GM10266 (cell line): ENCODE measurements at regions not wholly inside any gene's neighbourhood (a gene's known extent, or its start where the extent isn't known, plus 50 kb on each side); places are given as distances from the start of the nearest gene placed in this dataset.

Source experiments
- DNase-seq: peaks from one replicate; pipeline ENCODE4 v3.0.0; 2012; ENCODE audit errors: extremely low spot score
- TF ChIP-seq, protein P1 (sequence below): IDR thresholded peaks from 2 replicates; pipeline ENCODE4 v1.5.1; 2012; ENCODE audit warnings: mild to moderate bottlenecking, low read depth; ENCODE audit not compliant: control insufficient read depth, insufficient read depth; ENCODE audit errors: missing control alignments

DNA sequence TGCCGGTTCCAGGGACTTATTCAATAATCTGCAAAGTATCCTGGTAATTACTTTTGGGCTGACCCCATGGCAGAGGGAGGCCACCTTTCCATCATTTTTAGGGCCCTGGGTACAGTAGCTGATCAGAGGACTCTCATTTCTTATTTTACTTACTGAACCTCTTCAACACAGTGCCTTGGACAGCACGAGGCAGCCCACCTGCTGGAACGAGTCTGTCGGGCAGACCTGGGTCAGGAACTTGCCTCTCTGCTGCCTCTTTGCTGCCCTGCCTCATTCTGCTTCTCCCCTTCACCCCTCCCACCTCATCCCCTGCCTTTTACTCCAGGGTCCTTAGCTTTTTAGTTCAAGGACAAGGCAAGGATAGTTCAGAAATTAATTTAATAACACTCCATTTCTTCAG is 204.5 kb downstream of the CSNK2A3 start:
- no peak for DNase-seq
- TF ChIP-seq, protein P1, sequence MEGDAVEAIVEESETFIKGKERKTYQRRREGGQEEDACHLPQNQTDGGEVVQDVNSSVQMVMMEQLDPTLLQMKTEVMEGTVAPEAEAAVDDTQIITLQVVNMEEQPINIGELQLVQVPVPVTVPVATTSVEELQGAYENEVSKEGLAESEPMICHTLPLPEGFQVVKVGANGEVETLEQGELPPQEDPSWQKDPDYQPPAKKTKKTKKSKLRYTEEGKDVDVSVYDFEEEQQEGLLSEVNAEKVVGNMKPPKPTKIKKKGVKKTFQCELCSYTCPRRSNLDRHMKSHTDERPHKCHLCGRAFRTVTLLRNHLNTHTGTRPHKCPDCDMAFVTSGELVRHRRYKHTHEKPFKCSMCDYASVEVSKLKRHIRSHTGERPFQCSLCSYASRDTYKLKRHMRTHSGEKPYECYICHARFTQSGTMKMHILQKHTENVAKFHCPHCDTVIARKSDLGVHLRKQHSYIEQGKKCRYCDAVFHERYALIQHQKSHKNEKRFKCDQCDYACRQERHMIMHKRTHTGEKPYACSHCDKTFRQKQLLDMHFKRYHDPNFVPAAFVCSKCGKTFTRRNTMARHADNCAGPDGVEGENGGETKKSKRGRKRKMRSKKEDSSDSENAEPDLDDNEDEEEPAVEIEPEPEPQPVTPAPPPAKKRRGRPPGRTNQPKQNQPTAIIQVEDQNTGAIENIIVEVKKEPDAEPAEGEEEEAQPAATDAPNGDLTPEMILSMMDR, result no peak

DNA sequence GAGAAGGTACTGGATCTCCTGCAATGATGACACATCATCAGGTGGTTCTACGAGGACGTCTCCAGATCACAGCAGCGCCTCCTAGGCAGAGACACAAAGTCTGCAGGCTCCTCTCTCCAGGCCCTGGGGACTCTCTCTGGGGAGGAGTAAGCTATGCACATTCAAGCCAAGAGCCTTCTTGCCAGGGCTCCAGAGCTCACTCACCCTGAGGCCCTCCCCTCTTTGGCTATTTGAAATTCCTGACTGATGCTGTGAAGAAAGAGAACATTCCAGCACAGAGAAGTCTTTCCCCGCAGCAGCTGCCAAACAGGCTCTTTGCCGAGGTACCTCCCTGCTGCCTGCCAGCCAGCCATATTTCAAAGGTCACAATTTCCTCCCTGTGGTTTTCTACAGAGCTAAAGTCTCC is 204.9 kb downstream of the CSNK2A3 start:
- no peak for DNase-seq
- TF ChIP-seq, protein P1, result no peak

DNA sequence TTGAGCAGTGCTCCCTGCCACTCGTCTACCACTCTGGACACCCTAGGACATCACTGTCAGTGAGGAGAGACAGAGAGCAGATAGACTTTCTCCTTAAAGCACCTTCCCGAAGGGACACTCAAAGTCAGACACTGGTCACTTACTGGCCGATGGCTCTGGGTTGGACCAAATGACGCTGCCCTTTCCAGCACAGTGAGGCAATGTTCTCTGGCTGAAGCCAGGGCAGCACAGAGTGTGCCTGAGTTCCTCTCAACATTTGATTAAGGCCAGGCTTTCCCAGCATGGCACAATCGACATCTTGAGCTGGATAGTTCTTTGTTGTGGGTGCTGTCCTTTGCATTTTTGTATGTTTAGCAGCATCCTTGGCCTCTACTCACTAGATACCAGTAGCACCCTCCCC is 206.2 kb downstream of the CSNK2A3 start:
- TF ChIP-seq, protein P1, result no peak
- DNase-seq, result no peak

DNA sequence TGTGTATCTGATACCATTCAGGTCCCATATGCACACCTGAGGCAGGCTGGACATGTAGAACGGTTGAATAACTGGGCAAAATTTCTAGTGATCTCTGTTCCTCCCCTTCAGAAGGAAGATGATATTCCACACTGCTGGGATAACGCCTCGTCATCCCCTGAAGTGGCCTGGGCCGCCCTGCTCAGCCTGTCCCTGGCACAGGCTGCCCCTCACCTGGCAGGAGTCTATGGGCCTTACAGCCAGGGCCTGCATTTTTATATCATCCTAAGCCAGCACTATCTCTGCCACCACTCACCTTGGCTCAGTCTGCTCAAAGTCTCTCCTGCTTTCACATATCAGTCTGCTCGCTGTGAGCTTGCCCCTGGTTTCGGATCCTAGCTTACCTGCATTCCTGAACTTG is 209.2 kb downstream of the CSNK2A3 start:
- no peak for DNase-seq
- TF ChIP-seq, protein P1, result no peak

DNA sequence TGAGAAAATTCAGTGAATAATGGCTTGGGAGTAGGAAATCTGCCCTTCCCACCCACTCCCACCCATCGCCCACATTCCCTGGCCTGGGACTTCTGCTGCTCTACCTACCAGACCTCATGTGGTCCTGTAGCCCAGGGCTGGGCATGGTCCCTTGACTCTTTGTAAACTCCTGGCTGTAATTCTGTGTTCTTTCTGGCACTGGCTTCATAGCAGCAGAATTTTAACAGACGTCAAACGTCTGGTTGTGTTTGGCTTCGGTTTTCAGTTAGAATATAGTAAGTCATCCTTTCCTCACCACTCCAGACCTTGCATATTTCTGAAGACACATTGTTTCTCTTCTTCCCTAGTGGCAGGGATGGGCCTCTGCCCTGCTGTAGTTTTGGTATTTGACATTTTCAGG is 210.6 kb downstream of the CSNK2A3 start:
- DNase-seq, result no peak
- TF ChIP-seq, protein P1, result no peak

DNA sequence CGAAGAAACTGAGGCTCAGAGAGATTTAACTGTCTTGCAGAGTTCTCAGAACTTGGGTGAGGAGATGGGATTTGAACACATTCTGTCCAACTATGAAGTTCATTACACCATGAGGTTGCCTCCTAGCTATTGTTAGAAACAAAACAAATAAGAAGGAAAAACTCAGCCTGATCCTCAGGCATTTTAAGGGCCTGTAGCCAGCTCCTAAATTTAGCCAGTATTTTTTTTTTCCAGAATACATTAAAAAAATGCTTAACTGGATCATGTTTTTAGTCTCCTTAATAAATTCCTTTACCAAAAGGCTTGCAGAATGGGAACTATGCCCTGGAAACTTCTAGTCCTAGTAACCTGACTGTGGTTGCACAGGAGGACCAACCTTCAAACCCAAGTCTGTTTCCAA is 212.0 kb downstream of the CSNK2A3 start:
- DNase-seq, result no peak
- TF ChIP-seq, protein P1, result no peak

DNA sequence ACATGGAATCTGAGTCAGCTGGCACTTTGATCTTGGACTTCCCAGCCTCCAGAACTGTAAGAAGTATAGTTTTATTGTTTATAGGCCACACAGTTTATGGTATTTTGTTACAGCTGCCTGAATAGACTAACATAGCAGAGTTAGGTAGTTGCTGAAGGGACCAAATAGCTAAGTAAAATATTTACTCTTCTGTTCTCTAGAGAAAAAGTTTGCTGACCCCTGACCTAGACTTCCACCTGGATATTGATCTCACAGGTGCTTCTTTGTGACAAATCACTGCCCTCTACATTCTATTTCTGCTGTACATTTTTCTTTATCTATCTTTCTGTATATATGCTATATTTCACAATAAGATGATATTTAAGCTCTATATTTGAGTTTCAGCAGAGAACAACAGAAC is 212.5 kb downstream of the CSNK2A3 start:
- TF ChIP-seq, protein P1, result no peak
- no peak for DNase-seq
